HG03460 (cell line): ENCODE measurements at regions not wholly inside any gene's neighbourhood (a gene's known extent, or its start where the extent isn't known, plus 50 kb on each side); places are given as distances from the start of the nearest gene placed in this dataset.
"Not testable (repeated sequence)": the region's sequence is repeated elsewhere in the genome, so short reads cannot be mapped to it uniquely, and the experiment has no call there.

Experiments used
- ATAC-seq: cut with Tn5 transposase; IDR thresholded peaks from one replicate; pipeline ENCODE4 v1.9.1; 2021; ENCODE audit not compliant: unreplicated experiment

GRCh38 chr9:88917375-88917774 lies 73.9 kb upstream of the S1PR3 start:
- no peak for ATAC-seq

- ATAC-seq: not testable (repeated sequence)
Measured at GRCh38 chr9:88918537-88918936, 72.7 kb upstream of the S1PR3 start.

GRCh38 chr9:88920645-88921044 lies 70.6 kb upstream of the S1PR3 start:
- ATAC-seq: no peak

- no peak for ATAC-seq
Measured at GRCh38 chr9:88922091-88922490, 69.2 kb upstream of the S1PR3 start.

GRCh38 chr9:88923092-88923491 lies 68.2 kb upstream of the S1PR3 start:
- no peak for ATAC-seq

- ATAC-seq: no peak
Measured at GRCh38 chr9:88923653-88924288, 67.5 kb upstream of the S1PR3 start.

GRCh38 chr9:88925481-88925880 lies 65.8 kb upstream of the S1PR3 start:
- ATAC-seq: no peak

- no peak for ATAC-seq
Measured at GRCh38 chr9:88926781-88927505, 64.3 kb upstream of the S1PR3 start.

- ATAC-seq: no peak
Measured at GRCh38 chr9:88927510-88927909, 63.8 kb upstream of the S1PR3 start.

GRCh38 chr9:88930716-88931115 lies 60.6 kb upstream of the S1PR3 start:
- ATAC-seq: no peak

- ATAC-seq: no peak
Measured at GRCh38 chr9:88932766-88933165, 58.5 kb upstream of the S1PR3 start.

GRCh38 chr9:88933607-88934379 lies 57.5 kb upstream of the S1PR3 start:
- no peak for ATAC-seq

- no peak for ATAC-seq
Measured at GRCh38 chr9:88934876-88935535, 56.3 kb upstream of the S1PR3 start.

- no peak for ATAC-seq
Measured at GRCh38 chr9:88936132-88936531, 55.1 kb upstream of the S1PR3 start.

- ATAC-seq: no peak
Measured at GRCh38 chr9:88936668-88937067, 54.6 kb upstream of the S1PR3 start.

- no peak for ATAC-seq
Measured at GRCh38 chr9:88937248-88937647, 54.0 kb upstream of the S1PR3 start.

- no peak for ATAC-seq
Measured at GRCh38 chr9:88938189-88938588, 53.1 kb upstream of the S1PR3 start.
